ENCODE measurements at regions not wholly inside any gene's neighbourhood (a gene's known extent, or its start where the extent isn't known, plus 50 kb on each side); places are given as distances from the start of the nearest gene placed in this dataset.
A peak's percentile ranks its signal among the peaks of the same experiment; 100 is the strongest.
"Not testable (repeated sequence)": the region's sequence is repeated elsewhere in the genome, so short reads cannot be mapped to it uniquely, and the experiment has no call there.

DNA sequence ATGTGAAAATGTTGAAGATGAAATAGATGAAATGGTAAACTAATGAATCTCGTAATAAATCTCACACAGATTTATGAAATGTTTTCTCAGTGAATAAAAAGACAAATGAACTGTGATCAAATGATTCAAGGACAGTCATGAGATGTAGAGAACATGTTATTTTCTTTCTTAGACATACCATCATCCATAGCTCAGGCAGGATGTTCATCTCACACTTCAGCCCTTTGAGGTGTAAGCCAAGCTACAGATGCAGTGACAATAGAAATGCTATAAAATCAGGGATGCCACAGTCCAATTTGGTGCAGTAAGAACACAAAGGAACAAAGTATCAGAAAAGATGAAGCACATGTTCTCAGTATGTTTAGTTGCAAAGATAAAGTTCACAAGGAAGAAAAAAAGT lies 242.7 kb upstream of the KRR1 start:
- DNase-seq, result no peak

DNA sequence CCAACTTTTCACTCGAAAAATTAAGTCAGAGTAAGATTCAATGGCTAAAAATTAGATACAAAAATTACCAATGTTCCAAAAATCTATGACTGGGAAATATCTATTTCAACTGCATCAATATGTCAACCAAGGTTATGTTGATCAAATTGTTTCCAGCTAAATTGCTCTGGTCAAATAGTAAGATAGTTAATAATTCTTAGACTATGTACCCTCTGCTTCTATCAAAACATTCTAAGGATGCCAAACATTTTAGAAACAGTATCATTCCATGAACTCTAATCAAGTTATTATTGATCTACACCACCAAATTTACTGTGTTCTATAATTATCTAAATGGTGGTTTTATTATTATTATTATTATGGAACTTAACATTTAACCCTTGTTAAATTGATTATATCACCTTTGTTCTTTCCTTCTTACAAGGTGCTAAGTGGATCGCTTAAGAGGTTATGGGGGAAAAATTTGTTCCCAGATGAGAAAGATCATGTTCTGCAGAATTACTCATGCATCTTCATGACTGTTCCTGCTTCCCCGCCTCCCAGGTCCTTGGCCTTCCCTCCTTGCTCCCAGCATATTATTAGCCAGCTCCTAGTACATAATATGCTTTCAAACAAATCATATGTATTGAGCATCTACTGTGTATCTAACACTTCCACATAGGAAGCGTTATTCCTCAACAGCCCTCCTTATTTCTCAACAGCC lies 240.5 kb upstream of the KRR1 start:
- DNase-seq, result no peak

DNA sequence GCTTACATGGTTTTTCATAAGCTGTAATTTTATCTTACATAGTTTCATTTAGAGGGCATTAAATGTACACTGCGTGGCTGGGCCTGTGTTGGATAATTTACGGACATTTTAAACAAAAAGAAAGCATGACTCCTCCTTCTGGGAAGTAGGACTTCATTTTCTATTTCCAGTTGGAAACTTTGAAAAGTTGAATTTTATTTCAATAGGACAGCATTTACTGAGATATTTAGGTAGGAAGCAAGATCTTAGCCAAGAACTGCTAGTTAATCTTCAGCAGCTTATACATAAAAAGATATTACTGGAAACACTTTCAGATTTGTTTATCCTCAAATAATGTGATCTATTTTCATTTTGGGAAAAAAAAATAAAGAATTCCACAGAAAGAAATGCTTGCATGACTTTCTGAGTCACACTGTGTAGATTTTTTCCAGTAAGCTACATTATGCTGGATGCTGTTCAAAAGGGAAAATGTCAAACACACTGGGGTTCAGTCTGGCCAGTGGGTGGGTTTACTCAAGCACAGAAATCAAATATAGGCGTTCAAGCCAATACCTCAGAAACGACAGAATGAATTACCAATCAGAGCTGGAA lies 239.4 kb upstream of the KRR1 start:
- no peak for DNase-seq

DNA sequence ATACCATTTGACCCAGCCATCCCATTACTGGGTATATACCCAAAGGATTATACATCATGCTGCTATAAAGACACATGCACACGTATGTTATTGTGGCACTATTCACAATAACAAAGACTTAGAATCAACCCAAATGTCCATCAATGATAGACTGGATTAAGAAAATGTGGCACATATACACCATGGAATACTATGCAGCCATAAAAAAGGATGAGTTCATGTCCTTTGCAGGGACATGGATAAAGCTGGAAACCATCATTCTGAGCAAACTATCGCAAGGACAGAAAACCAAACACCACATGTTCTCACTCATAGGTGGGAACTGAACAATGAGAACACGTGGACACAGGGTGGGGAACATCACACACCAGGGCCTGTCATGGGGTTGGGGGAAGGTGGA lies 237.6 kb upstream of the KRR1 start:
- not testable (repeated sequence) for DNase-seq

DNA sequence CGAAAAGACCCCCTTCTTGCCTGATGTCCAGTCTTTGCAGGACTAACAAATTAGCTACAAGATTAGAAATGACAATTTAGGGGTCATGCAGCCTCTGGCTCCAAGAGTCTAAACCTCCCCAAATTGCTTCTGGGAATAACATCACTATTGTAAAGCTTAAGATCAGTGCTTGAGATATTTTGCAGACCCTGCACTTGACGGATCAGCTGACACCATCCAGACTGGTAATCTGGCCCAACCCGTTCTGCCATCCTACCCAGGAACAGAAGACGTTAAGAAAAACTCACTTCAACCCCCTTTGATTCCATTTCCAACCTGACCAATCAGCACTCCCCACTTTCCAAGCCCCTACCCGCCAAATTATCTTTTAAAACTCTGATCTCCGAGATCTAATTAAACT lies 236.7 kb upstream of the KRR1 start:
- no peak for DNase-seq

DNA sequence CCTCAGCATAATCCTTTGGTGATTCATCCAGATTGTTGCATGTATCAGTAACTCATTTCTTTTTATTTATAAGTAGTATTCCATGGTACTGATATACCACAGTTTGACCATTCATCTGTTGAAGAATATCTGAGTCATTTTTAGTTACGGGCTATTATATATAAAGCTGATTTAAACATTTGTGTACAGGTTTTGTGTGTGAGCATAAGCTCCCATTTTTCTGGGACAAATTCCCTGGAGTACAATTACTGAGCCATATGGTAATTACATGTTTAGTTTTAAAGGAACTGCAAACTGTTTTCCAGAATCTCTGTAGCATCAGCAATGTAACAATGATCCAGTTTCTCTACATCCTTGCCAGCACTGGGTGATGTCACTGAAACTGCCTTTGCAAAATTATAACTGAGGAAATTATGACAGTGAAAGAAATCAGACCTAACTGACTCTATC lies 236.2 kb upstream of the KRR1 start:
- DNase-seq, result no peak

DNA sequence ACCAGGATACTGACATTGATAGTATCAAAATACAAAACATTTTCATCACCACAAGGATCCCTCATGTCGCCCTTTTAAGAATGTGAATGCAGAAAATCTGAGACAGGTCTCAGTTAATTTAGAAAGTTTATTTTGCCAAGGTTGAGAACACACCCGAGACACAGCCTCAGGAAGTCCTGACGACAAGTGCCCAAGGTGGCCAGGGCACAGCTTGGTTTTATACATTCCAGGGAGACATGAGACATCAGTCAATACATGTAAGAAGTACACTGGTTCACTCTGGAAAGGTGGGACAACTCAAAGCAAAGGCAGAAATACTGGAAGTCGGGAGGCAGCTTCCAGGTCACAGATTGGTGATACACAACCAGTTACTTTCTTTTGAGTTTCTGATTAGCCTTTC lies 235.2 kb upstream of the KRR1 start:
- DNase-seq, result no peak

DNA sequence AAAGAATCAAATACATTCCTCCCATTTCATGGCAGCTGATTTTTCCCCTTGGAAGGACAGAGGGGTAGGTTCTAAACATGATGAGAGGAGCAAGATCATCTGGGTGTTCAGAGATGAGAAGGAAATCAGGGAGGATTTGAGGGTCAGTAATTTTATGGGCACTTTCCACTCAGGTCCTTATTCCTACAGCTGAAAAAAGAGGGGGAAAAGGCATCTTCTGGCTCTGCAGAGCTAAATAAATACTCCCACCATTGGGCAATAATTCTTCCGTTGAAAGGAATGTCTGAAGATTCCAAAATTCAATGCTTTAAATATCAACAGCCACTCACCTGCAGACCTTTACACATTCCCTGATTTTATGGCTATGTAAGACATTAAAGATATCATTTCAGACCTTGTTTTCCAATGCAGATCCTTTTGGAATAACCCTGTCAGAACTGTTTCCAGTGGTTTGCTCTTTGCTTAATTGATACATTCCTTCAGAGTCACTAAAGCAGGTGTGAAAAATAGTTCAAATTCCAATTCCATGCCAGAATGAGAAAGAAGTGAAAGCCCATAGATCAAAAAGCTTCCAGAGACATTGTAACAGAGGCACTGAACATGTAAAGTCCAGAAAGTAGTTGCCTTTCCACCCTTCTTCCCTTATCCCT lies 233.3 kb upstream of the KRR1 start:
- no peak for DNase-seq

DNA sequence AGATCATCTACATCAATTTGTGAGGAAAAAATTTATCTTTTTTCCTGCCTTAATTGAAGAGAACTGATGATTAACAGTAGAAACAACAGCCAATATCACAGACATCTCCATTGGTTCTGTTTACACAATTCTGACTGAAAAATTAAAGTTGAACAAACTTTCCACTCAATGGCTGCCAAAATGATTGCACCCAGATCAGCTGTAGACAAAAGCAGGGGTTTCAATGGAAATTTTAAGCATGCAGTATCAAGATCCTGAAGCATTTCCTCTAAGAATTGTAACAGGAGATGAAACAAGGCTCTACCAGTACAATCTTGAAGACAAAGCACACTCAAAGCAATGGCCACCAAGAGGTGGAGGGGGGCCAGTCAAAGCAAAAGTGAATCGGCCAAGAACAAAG lies 231.6 kb upstream of the KRR1 start:
- DNase-seq, result no peak

DNA sequence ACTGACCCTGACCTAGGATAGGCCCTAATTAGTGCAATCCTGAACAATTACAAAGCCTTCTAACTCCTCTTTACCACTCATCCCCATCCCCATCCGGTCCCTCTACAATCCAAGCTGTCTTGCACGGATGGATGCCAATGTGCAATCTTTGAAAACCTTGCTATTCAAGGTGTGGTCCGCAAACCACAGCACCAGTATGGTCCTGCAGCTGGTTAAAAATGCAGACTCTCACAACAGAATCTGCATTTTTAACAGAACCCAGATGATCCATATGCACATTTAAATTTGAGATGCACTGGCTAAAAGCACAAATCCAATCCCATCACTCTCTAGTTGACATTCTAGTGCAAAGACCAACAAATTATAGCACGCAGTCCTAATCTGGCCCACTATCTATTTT lies 230.6 kb upstream of the KRR1 start:
- no peak for DNase-seq

DNA sequence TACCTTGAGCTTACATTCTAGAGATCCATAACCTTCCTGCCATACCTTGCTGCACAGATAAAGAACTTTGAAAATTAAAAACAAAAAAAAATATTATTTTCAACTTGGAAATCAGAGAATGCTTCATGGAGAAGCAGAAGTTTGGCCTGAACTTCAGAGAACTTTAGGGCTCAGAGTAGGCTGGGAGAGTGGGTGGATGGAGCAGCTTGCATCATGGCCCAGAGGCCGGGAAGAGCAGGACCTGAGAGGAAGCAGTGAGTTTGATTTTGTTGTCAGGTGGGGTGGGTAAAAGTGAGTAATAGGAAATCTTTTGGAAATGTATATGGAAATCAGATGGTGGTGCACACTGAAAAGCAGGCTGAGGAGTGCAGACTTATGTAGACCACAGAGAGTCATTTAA lies 228.5 kb upstream of the KRR1 start:
- DNase-seq, result no peak

DNA sequence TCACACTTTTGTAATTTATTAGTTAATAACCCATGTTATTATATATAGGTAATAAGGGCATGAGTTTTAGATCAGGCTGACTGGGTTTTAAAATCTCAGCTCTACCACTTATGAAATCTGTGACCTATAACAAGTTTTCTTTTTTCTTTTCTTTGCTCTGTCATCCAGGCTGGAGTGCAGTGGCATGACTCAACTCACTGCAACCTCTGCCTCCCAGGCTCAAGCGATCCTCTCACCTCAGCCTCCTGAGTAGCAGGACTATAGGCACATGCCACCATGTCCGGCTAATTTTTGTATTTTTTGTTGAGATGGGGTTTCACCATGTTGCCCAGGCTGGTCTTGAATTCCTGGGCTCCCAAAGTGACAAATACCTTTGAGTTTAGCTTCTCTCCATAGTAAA lies 227.7 kb upstream of the KRR1 start:
- not testable (repeated sequence) for DNase-seq

DNA sequence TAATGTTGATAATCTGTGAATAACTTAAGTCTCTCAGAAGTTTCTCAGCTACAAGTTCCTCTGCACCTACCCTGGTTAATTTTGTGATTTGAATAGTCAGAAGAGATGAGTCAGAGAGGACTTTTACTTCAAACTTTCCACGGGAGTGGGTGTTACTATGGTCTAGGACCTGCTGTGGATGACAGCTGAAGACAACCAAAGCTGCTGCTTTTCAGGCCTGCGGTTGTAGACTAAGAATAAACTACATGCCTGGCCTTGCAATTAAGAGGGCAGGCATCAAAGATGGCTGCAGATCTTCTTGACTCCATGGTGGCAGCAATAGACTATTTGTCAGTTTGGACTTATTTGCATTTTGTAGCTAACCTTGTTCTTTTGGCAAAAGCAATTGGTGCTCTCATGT lies 227.1 kb upstream of the KRR1 start:
- no peak for DNase-seq

DNA sequence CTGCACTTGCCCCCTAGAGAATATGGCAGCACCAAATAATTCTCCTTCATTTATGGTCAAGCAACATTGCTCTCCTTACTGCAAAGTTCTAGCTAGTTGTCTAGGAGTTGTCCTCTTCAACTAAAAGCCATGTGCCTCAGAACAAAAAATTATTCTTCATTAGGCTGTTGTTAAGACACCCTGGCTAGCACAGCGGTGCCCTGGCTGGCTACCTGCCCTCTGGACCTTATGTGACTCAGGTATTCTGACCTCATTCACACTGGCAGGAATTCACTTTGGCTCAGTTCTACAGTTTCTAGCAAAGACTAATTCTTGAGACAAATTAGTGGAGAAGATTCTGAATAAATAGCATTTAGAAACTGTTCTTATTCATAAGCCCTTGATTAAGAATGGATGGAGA lies 224.4 kb upstream of the KRR1 start:
- DNase-seq, result no peak

DNA sequence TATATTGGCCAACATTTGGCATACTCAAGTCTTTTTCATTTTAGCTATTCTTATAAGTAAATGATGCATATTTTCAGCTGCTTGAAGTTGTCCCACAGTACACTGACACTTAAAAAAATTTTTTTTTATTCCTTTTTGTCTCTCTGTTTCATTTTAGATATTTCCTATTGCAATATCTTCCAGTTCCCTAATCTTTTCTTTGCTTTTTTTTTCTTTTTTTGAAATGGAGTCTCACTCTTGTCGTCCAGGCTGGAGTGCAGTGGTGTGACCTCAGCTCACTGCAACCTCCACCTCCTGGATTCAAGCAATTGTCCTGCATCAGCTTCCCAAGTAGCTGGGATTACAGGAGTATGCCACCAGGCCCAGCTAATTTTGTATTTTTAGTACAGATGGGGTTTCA lies 217.4 kb upstream of the KRR1 start:
- no peak for DNase-seq

DNA sequence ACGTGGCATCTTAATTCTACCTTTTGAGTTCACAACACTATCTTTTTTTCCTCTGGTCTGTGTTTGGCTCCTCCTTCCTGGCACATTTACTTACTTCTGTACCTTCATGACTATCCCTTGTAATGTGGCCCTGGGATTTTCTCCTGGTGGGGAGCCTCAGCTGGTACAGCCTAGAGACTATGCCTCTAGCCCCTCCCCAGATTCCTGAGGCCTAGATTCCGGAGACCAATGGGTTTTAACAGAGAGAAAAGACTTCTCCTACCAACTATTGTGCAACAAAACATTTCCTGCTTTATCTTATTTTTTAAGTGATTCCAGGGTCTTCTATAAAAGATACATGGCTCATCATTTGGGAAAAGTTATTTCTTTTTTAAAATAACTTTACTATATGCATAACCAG lies 216.2 kb upstream of the KRR1 start:
- DNase-seq, result no peak

DNA sequence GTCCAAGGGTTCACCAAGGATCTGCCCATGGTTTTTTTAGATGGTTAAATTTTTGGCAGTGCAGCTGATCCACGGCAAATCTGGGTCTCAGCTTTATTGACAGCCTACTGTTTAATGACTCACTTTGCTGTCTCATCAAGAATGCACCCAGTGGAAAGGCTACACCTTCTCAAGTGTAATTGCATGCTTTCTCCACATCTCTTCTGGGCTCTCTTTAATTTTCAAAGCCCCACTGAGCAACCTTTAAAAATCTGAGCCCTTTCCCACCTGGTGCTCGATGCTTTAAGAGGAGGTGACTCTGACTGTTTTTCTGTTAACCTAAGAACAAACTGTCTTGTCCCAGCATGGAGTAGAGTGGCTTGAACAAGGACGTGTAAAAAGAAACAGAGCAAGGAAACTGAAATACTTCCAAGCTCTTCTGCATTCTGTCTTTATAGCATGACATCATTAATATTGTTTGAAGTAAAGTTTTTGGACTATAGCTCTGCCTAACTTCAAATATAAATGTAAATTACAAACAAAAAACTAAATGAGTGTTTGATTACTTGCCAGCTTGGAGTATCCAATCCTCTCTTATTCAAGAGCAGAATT lies 214.2 kb upstream of the KRR1 start:
- no peak for DNase-seq

DNA sequence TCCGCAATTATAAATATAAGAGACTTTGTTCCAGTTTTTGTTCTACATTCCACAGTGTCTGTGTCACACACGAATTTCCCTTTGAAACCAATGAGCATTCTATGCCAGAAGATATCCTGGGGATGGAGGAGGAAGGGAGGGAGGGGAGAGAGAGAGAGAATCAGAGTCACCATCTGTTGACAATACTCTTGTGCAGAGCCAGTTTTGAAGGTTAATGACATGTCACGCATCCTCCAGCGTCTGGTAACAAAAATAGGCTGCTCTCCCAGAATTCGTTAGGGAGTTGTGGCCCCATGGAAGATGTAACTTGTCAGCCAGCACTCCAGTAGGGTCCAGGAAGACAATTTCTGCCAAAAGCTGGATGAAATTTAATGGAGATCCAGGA lies 213.5 kb upstream of the KRR1 start:
- no peak for DNase-seq

DNA sequence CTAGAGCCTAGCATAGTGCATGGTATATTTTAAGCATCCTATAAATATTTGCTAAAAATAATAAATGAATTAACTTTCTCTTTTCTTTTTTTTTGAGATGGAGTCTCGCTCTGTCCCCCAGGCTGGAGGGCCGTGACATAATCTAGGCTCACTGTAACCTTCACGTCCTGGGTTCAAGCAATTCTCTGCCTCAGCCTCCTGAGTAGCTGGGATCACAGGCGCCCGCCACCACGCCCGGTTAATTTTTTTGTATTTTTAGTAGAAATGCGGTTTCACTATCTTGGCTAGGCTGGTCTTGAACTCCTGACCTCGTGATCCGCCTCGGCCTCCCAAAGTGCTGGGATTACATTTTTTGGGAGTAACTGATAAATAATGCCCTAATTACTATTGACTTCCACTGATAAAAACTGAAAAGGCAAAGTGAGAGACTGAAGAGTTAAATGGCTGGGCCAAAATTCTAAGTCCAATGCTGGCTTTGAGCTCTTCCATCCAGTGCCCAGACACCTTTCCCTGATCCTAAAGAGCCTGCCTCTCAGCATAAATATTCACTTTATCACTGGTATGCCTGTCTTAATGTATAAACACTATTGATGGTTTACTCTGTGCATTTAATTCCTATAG lies 213.0 kb upstream of the KRR1 start:
- no peak for DNase-seq

DNA sequence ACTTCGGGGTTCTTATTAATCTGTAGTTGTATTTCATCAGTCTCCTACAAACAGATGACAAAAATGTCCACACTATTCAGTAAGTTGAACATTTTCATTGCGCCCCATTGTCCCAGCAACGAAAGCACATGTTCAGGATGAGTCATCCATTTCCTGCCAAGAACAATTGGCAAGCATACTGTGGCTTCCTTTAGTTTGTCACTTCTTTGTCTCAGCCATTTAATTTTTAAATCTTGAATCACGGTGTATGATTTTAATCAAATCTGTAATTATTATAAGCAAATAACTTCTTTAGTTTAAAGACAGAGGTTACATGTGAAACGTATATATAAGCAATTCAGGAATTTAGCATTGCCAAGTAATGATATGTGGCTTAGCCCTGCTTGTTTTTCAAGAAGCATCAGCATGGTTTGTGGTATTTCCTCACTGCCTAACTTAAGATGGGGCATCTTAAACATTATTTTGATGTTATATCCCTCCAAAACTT lies 211.3 kb upstream of the KRR1 start:
- DNase-seq, result no peak

DNA sequence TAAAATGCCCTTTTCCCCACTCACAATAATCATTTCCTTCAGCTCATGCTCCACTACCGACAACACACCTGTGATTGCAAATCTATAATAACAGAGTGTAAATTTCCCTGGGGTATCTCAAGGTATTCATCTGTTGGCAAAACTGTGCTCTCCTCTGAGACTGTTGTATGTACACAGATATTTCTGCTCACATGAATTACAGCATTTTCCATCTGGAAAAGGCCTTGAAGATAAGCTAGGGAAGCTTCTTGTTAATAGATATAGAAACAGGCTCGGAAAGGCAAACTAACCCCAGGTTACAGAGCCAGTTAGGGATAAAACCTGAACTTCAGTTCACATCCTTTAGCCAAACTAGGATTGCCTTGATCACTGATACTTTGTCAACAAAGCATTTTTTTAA lies 210.4 kb upstream of the KRR1 start:
- no peak for DNase-seq

DNA sequence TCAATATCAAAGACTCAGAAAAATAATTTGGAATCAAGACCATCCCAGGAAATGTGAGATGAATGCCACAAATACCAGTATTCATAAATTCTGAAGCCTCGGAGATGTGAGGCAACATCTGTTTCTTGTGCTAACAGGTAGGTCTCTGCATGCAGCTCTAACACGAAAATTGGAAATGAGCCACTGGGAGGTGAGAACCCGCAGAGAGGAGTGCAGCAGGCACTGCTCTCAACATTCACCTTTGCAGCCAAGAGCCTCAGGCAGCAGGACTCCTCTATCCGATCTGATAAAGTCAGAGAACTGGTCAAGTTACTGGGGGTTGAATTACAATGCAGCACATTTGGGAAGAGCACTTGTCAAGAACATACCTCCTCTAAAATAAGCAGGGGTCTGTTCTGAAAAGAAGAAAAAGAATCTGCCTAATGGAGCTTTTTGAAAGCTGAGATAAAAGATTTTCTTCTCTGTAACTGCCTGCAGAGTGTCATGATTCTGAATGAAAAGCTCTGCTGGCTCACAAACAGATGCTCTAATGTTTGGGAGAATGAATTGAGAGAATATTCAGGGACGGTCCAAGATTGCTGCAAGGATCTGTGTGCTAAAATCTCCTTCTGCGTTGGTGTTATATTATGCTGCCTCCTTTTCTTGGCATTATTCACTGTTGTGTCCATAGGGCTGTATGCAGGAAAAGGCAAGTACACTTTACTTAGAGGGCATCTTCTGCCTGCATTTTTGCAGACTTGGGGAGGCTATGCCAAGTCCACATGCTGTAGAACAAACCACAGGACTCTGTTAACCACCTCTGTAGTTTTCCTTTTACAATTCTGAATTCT lies 209.6 kb upstream of the KRR1 start:
- DNase-seq, result peak; percentile 46

DNA sequence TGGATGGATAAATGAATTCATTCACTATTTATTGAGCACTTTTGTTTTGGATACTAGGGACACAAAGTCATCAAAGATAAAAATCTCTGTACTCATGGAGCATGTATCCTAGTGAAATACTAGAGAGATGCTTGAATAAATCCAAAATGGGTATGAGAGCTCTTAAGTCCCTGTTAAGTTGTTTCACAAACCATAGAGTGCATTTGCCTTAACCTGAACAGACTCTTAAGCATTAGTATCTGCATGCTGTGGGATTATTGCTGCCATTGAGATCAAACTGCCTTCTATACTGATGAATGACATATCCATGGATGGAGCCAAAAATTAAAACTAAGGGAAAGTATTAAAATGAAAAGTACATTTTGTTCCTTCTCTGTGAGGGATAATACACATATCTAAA lies 206.5 kb upstream of the KRR1 start:
- no peak for DNase-seq
